GM12875 (cell line): ENCODE measurements at regions not wholly inside any gene's neighbourhood (a gene's known extent, or its start where the extent isn't known, plus 50 kb on each side); places are given as distances from the start of the nearest gene placed in this dataset.

Experiments
- H3K4me3 ChIP-seq: one replicate; pipeline ENCODE4 v1.5.1; 2011; ENCODE audit warnings: low read depth, low read length, control low read depth
- CTCF ChIP-seq: IDR thresholded peaks from 2 replicates; pipeline ENCODE4 v1.5.1; 2011; ENCODE audit warnings: low read depth, mild to moderate bottlenecking, control low read depth, inconsistent platforms, low read length, moderate library complexity, borderline replicate concordance; ENCODE audit not compliant: insufficient read depth

GRCh38 chr6:15090745-15091384 is 155.0 kb upstream of the JARID2 start:
- H3K4me3 ChIP-seq, result no peak overlapping the region
- no peak for TF ChIP-seq CTCF

GRCh38 chr6:15096894-15097837 is 148.7 kb upstream of the JARID2 start:
- TF ChIP-seq CTCF, result no peak
- H3K4me3 ChIP-seq, result no peak overlapping the region

- TF ChIP-seq CTCF, result no peak
- H3K4me3 ChIP-seq, result no peak overlapping the region
These were observed 144.7 kb upstream of the JARID2 start for GRCh38 chr6:15101130-15101529.

- H3K4me3 ChIP-seq, result no peak overlapping the region
- no peak for TF ChIP-seq CTCF
These were observed 143.6 kb upstream of the JARID2 start for GRCh38 chr6:15102241-15102640.

GRCh38 chr6:15106958-15107643 is 138.8 kb upstream of the JARID2 start:
- TF ChIP-seq CTCF, result no peak
- H3K4me3 ChIP-seq, result no peak overlapping the region

GRCh38 chr6:15107644-15108382 is 138.1 kb upstream of the JARID2 start:
- H3K4me3 ChIP-seq, result no peak overlapping the region
- no peak for TF ChIP-seq CTCF
